HCT116 (cell line): ENCODE measurements at regions not wholly inside any gene's neighbourhood (a gene's known extent, or its start where the extent isn't known, plus 50 kb on each side); places are given as distances from the start of the nearest gene placed in this dataset.

Experiments
- ATAC-seq: fragments of 200-7000 bp; cut with Tn5 transposase; 2 replicates; pipeline ENCODE4 v1.9.1; 2020; ENCODE audit warnings: mild to moderate bottlenecking, moderate library complexity
- BruUV-seq: library from RNA; stranded (reverse); fragments of 400-500 nt; replicated peaks from 2 replicates; lab custom pipeline; 2021; lab: Mats Ljungman, UMichigan
- CTCF ChIA-PET: fragments of 300-600 bp; sonication (Branson Sonifier 250); formaldehyde crosslinking; loops from one replicate; lab custom pipeline; 2021; ENCODE audit warnings: antibody characterized with exemption; lab: Charles Lee
- POLR2A ChIA-PET: fragments of 300-600, 350-600 bp; sonication (Branson Sonifier 250); formaldehyde crosslinking; loops from one replicate; lab custom pipeline; 2021; ENCODE audit warnings: antibody characterized with exemption; lab: Charles Lee
- RAD21 ChIA-PET, 2 experiments: fragments of 300-600 bp; sonication (Branson Sonifier 250); formaldehyde crosslinking; loops; one replicate each; lab custom pipeline; 2023; ENCODE audit warnings: low total read pairs in 2 of 2; ENCODE audit not compliant: uncharacterized antibody in 2 of 2, unreplicated experiment in 2 of 2, low non-redundant PET in 1 of 2; lab: Charles Lee
- DNase-seq: peaks from one replicate; pipeline ENCODE4 v3.0.0-alpha.2; 2010; ENCODE audit warnings: low read depth, low spot score
- H2AFZ ChIP-seq: fragments of 200-600 bp; shearing (Covaris generic), sonication (generic); 2 replicates; pipeline ENCODE4 v1.6.1; 2017; ENCODE audit warnings: low read depth, mixed run types, mixed read lengths, antibody characterized with exemption, low read length; ENCODE audit not compliant: poor library complexity, severe bottlenecking
- H3K27ac ChIP-seq: 2 replicates; pipeline ENCODE4 v1.5.1; 2012; ENCODE audit warnings: low read depth, low read length
- H3K27me3 ChIP-seq: fragments of 200-600 bp; sonication (generic); 2 replicates; pipeline ENCODE4 v1.6.1; 2016; ENCODE audit warnings: mixed run types, low read length, mixed read lengths; ENCODE audit not compliant: insufficient read depth
- H3K36me3 ChIP-seq, 2 experiments: fragments of 200-500 bp in 1 of 2; fragments of 200-600 bp in 1 of 2; sonication (Bioruptor generic) in 1 of 2; sonication (generic) in 1 of 2; 2 replicates each; pipeline versions ENCODE4 v1.5.1 to v1.6.1; 2014 to 2016; ENCODE audit warnings: low read length in 2 of 2, inconsistent platforms in 1 of 2, mixed read lengths in 1 of 2, mixed run types in 1 of 2; ENCODE audit not compliant: insufficient read depth in 2 of 2, control insufficient read depth in 1 of 2
- H3K4me1 ChIP-seq, 2 experiments: fragments of 200-600 bp in 1 of 2; sonication (generic) in 1 of 2; 2 replicates each; pipeline versions ENCODE4 v1.5.1 to v1.6.1; 2012 to 2017; ENCODE audit warnings: low read length in 2 of 2, inconsistent platforms in 1 of 2, mild to moderate bottlenecking in 1 of 2, mixed read lengths in 1 of 2, mixed run types in 1 of 2, moderate library complexity in 1 of 2; ENCODE audit not compliant: insufficient read depth in 2 of 2, control insufficient read depth in 1 of 2
- H3K4me2 ChIP-seq: fragments of 200-600 bp; sonication (generic); 2 replicates; pipeline ENCODE4 v1.6.1; 2017; ENCODE audit warnings: mixed run types, low read length, mixed read lengths
- H3K4me3 ChIP-seq, 2 experiments: fragments of 200-600 bp in 1 of 2; sonication (generic) in 1 of 2; replicated peaks in 1 of 2; 2 replicates each; pipeline ENCODE4 v1.5.1; 2011 to 2016; ENCODE audit warnings: low read length in 2 of 2, control low read depth in 1 of 2, low read depth in 1 of 2, mild to moderate bottlenecking in 1 of 2, mixed read lengths in 1 of 2, mixed run types in 1 of 2
- H3K79me2 ChIP-seq: fragments of 200-600 bp; sonication (generic); 2 replicates; pipeline ENCODE4 v1.6.1; 2017; ENCODE audit warnings: mild to moderate bottlenecking, mixed run types, low read length, moderate library complexity, mixed read lengths; ENCODE audit not compliant: insufficient read depth
- H3K9ac ChIP-seq: fragments of 200-600 bp; sonication (generic); 2 replicates; pipeline ENCODE4 v1.6.1; 2016; ENCODE audit warnings: low read length, mixed read lengths
- H3K9me2 ChIP-seq: fragments of 200-600 bp; sonication (generic), shearing (Covaris generic); 2 replicates; pipeline ENCODE4 v1.6.1; 2017; ENCODE audit warnings: mixed run types, mild to moderate bottlenecking, moderate library complexity; ENCODE audit not compliant: insufficient read depth
- H3K9me3 ChIP-seq, 2 experiments: fragments of 200-500 bp in 1 of 2; fragments of 200-600 bp in 1 of 2; sonication (Bioruptor generic) in 1 of 2; sonication (generic) in 1 of 2; 2 replicates each; pipeline ENCODE4 v1.6.1; 2014 to 2017; ENCODE audit warnings: low read length in 2 of 2, mixed read lengths in 2 of 2, inconsistent platforms in 1 of 2, low read depth in 1 of 2, mild to moderate bottlenecking in 1 of 2, mixed run types in 1 of 2, moderate library complexity in 1 of 2; ENCODE audit not compliant: control insufficient read depth in 1 of 2, insufficient read depth in 1 of 2
- H4K20me1 ChIP-seq: fragments of 200-600 bp; sonication (generic), shearing (Covaris generic); 2 replicates; pipeline ENCODE4 v1.6.1; 2017; ENCODE audit warnings: mixed run types, mild to moderate bottlenecking, moderate library complexity; ENCODE audit not compliant: insufficient read depth
- CEBPB ChIP-seq: IDR thresholded peaks from 2 replicates; pipeline ENCODE4 v1.6.1; 2012; ENCODE audit warnings: low read depth
- EGR1 ChIP-seq: IDR thresholded peaks from 2 replicates; pipeline ENCODE4 v1.6.1; 2012; ENCODE audit warnings: low read depth
- EZH2 ChIP-seq: fragments of 200-600 bp; sonication (generic); IDR thresholded peaks from 2 replicates; pipeline ENCODE4 v1.6.1; 2017; ENCODE audit warnings: antibody characterized with exemption, mixed run types
- FOSL1 ChIP-seq: IDR thresholded peaks from 2 replicates; pipeline ENCODE4 v1.6.1; 2012; ENCODE audit warnings: low read depth
- JUND ChIP-seq: IDR thresholded peaks from 2 replicates; pipeline ENCODE4 v1.6.1; 2012
- POLR2A ChIP-seq: IDR thresholded peaks from 2 replicates; pipeline ENCODE4 v1.7.0; 2011; ENCODE audit warnings: borderline replicate concordance; ENCODE audit not compliant: insufficient read depth, insufficient read length; ENCODE audit errors: extremely low read depth
- RAD21 ChIP-seq: IDR thresholded peaks from 2 replicates; pipeline ENCODE4 v1.6.1; 2012; ENCODE audit warnings: low read depth, mild to moderate bottlenecking
- REST ChIP-seq: IDR thresholded peaks from 2 replicates; pipeline ENCODE4 v1.6.1; 2012; ENCODE audit warnings: low read depth
- SIN3A ChIP-seq: IDR thresholded peaks from 2 replicates; pipeline ENCODE4 v1.6.1; 2012; ENCODE audit warnings: low read depth
- SP1 ChIP-seq: IDR thresholded peaks from 2 replicates; pipeline ENCODE4 v1.6.1; 2012; ENCODE audit warnings: low read depth
- SRF ChIP-seq: IDR thresholded peaks from 2 replicates; pipeline ENCODE4 v1.6.1; 2012; ENCODE audit warnings: low read depth
- TCF7L2 ChIP-seq: IDR thresholded peaks from 2 replicates; pipeline ENCODE4 v1.7.0; 2011; ENCODE audit warnings: borderline replicate concordance, inconsistent platforms; ENCODE audit not compliant: insufficient read depth, insufficient read length; ENCODE audit errors: extremely low read depth
- intact Hi-C: fragments of 100-400 bp; cut with micrococcal nuclease; formaldehyde crosslinking; loops from 2 replicates; pipeline ENCODE4 v1.10.0; 2022

- DNase-seq (no peak), ATAC-seq (no peak)
- Histone ChIP-seq H3K4me1 (no peaks in the 10 kb centered on the region), H3K9me3 (no peaks in the 10 kb centered on the region), H3K79me2 (no peaks in the 10 kb centered on the region), H3K4me3 (no peak overlapping the region), H3K27me3 (no peaks in the 10 kb centered on the region), H3K9ac (no peak overlapping the region), H3K9me2 (no peaks in the 10 kb centered on the region), H3K27ac (no peak overlapping the region), H4K20me1 (no peaks in the 10 kb centered on the region), H3K4me2 (no peak overlapping the region)
- intact Hi-C loops = no loop called here
- POLR2A ChIA-PET = no interaction called here
- no TSS peak for BruUV-seq
- TF ChIP-seq REST = no peak
- TF ChIP-seq POLR2A = no peak
- TF ChIP-seq JUND = no peak
- TF ChIP-seq RAD21 = no peak
- no peak for TF ChIP-seq EZH2
- TF ChIP-seq TCF7L2 = no peak
- no peak for TF ChIP-seq SIN3A
- no peak for TF ChIP-seq CEBPB
- no peak for TF ChIP-seq FOSL1
- TF ChIP-seq, all 23 proteins: peak for 0
- RAD21 ChIA-PET = no interaction called here
- H3K36me3 ChIP-seq = no peaks in the 10 kb centered on the region
- CTCF ChIA-PET = no interaction called here
- no peak overlapping the region for H2AFZ ChIP-seq
Observed at GRCh38 chr1:191256917-191257316, 779.3 kb upstream of the BRINP3 start.

- no peak overlapping the region for H3K4me3 ChIP-seq
- H3K9me3 ChIP-seq = no peaks in the 10 kb centered on the region
- ATAC-seq (no peak), DNase-seq (no peak)
- no peak overlapping the region for H3K9ac ChIP-seq
- H3K79me2 ChIP-seq = no peaks in the 10 kb centered on the region
- no peak overlapping the region for H2AFZ ChIP-seq
- TF ChIP-seq SP1 (no peak), REST (no peak), EGR1 (no peak), SRF (no peak)
- H4K20me1 ChIP-seq = no peaks in the 10 kb centered on the region
- POLR2A ChIA-PET = no interaction called here
- H3K4me1 ChIP-seq = no peaks in the 10 kb centered on the region
- H3K36me3 ChIP-seq = no peaks in the 10 kb centered on the region
- RAD21 ChIA-PET = no interaction called here
- H3K27me3 ChIP-seq = no peaks in the 10 kb centered on the region
- intact Hi-C loops = no loop called here
- H3K4me2 ChIP-seq = no peak overlapping the region
- no peak overlapping the region for H3K27ac ChIP-seq
- CTCF ChIA-PET = no interaction called here
- H3K9me2 ChIP-seq = no peaks in the 10 kb centered on the region
- no TSS peak for BruUV-seq
Observed at GRCh38 chr1:191260056-191260455, 782.4 kb upstream of the BRINP3 start.
